ENCODE measurements at regions not wholly inside any gene's neighbourhood (a gene's known extent, or its start where the extent isn't known, plus 50 kb on each side); places are given as distances from the start of the nearest gene placed in this dataset.

DNA sequence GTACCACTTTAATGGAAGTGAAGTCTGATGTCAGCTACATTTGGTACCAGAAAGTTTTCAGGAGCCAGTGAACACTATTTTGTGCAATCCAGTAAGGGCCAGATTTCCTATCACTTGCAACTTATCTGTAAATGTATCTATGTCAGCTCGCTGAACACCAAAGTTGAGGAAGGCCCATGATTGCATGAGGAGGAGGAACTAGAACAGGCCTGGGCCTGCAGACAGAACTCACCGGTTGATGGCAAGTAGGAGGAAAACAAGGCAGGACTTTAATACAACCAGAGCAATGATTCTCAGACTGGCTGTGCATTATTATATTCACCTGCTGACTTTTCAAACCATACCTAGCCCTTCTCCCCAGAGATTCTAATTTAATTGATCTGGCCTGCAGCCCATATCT is 540.2 kb downstream of the CETN3 start:
- DNase-seq (ENCODE audit: low read depth), result no peak
- TF ChIP-seq, protein P1, sequence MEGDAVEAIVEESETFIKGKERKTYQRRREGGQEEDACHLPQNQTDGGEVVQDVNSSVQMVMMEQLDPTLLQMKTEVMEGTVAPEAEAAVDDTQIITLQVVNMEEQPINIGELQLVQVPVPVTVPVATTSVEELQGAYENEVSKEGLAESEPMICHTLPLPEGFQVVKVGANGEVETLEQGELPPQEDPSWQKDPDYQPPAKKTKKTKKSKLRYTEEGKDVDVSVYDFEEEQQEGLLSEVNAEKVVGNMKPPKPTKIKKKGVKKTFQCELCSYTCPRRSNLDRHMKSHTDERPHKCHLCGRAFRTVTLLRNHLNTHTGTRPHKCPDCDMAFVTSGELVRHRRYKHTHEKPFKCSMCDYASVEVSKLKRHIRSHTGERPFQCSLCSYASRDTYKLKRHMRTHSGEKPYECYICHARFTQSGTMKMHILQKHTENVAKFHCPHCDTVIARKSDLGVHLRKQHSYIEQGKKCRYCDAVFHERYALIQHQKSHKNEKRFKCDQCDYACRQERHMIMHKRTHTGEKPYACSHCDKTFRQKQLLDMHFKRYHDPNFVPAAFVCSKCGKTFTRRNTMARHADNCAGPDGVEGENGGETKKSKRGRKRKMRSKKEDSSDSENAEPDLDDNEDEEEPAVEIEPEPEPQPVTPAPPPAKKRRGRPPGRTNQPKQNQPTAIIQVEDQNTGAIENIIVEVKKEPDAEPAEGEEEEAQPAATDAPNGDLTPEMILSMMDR (conservative IDR thresholded peaks at IDR 0.05; ENCODE audit: low read depth, low read length), result no peak
- H3K4me3 ChIP-seq (ENCODE audit: low read length), result no peak overlapping the region

DNA sequence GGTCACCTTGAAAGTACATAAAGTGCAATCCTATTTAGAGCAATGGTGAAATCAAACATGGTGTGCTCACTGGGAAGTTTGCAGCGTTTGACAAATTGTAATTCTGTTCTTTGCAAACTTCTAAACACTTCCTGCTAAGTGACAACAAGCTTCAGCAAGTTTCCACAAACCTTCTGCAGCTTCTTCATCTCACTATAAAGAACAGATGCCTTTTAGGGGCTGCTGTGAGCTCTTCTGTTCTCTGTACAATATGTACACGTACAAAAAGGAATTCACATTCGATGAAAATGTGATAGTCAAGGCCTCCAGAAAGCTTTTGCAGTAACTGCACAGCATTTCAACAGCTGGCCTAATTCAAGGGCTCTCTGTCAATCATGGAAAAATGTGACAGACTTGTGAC is 543.1 kb downstream of the CETN3 start:
- H3K4me3 ChIP-seq (ENCODE audit: low read length), result no peak overlapping the region
- TF ChIP-seq, protein P1 (conservative IDR thresholded peaks at IDR 0.05; ENCODE audit: low read depth, low read length), result no peak
- no peak for DNase-seq (ENCODE audit: low read depth)

DNA sequence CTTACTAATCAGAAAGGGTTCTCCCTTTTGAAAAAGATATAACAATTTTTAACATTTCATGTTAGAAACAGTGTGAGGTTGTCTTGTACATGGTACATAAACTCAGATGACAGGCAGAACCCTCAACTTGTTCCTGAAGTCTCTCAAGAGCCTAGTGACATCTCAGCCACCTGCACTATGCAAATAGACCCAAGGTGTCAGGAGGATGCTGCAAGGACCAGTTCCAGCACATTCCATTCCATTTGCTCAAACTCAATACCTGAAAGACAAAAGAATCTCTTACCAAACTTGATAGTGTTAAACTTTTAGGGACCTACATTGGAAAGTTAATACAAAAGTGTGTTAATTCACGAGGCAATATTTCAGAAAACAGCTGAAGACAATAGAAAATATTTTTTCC is 544.6 kb downstream of the CETN3 start:
- TF ChIP-seq, protein P1 (conservative IDR thresholded peaks at IDR 0.05; ENCODE audit: low read depth, low read length), result no peak
- no peak overlapping the region for H3K4me3 ChIP-seq (ENCODE audit: low read length)
- DNase-seq (ENCODE audit: low read depth), result no peak

DNA sequence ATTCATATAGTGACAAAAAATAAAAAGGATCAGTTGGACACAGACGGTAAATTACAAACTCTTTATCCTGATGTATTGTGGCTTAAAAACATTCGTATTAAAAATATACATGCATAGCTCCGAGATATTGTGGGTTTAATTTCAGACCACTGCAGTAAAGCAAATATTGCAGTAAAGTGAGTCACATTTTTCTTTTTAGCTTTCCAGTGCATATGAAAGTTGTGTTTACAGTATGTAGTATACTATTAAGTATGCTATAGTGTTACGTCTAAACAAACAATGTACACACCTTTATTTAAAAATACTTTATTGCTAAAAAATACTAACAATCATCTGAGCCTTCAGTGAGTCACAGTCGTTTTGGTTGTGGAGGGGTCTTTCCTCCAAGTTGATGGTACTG is 551.8 kb downstream of the CETN3 start:
- H3K4me3 ChIP-seq (ENCODE audit: low read length), result no peak overlapping the region
- TF ChIP-seq, protein P1 (conservative IDR thresholded peaks at IDR 0.05; ENCODE audit: low read depth, low read length), result no peak
- DNase-seq (ENCODE audit: low read depth), result no peak

DNA sequence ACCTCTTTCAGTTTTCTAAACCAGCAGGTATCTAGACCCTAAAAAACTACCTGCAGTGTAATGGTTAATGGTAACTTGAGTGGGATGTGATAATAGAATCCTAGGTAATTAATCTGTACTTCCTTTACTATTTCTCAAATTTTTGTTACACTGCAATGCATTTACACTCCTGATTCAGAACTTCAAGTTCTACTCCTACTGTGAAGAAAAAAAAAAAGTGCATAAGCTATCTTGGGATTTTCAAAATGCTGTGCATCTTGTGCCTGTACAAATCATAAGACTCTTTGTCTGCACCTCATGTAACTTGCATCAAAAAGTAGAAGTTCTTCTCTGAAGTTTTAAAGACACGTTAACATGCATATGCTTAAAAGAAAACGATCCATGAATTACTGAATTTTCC is 554.1 kb downstream of the CETN3 start:
- no peak for DNase-seq (ENCODE audit: low read depth)
- TF ChIP-seq, protein P1 (conservative IDR thresholded peaks at IDR 0.05; ENCODE audit: low read depth, low read length), result no peak
- no peak overlapping the region for H3K4me3 ChIP-seq (ENCODE audit: low read length)

DNA sequence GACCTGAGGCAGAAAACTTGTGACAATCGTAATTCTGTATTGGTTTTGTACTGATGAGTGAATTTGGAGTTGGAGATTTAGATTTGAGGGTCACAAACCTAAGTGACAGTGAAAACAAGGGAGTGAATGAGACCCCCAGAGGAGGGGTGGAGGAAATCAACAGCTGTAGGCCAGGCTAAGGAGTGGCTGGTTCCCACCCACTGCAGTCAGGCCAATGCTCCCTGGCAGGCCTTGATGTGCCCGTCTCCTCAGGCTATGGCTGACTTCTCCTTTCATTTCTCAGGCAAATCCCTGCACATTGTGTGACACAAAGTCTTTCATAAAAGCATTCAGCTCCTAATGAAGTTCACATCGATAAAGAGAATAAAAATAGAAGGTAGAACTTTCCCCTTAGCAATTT is 557.6 kb downstream of the CETN3 start:
- no peak overlapping the region for H3K4me3 ChIP-seq (ENCODE audit: low read length)
- TF ChIP-seq, protein P1 (conservative IDR thresholded peaks at IDR 0.05; ENCODE audit: low read depth, low read length), result no peak
- no peak for DNase-seq (ENCODE audit: low read depth)

DNA sequence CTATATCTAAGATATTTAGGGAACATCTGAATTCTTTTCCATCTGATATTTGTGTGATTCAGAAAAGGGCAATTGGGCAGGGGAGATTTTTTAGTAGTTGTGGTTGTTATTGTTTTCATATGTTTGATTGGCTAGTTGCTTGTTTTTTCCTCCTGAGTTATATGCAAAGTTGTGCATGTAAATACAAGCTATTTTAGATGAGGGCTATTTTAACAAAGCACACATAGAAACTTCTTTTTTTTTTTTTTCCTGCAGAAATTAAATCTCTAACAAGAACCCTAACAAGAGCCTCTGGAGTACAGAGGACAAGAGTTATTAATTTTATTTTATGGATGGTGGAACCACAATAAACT is 559.1 kb downstream of the CETN3 start:
- TF ChIP-seq, protein P1 (conservative IDR thresholded peaks at IDR 0.05; ENCODE audit: low read depth, low read length), result no peak
- H3K4me3 ChIP-seq (ENCODE audit: low read length), result no peak overlapping the region
- no peak for DNase-seq (ENCODE audit: low read depth)

All from retinal pigment epithelial cell (primary cell).